ENCODE measurements at regions not wholly inside any gene's neighbourhood (a gene's known extent, or its start where the extent isn't known, plus 50 kb on each side); places are given as distances from the start of the nearest gene placed in this dataset.
A peak's percentile ranks its signal among the peaks of the same experiment; 100 is the strongest.

DNA sequence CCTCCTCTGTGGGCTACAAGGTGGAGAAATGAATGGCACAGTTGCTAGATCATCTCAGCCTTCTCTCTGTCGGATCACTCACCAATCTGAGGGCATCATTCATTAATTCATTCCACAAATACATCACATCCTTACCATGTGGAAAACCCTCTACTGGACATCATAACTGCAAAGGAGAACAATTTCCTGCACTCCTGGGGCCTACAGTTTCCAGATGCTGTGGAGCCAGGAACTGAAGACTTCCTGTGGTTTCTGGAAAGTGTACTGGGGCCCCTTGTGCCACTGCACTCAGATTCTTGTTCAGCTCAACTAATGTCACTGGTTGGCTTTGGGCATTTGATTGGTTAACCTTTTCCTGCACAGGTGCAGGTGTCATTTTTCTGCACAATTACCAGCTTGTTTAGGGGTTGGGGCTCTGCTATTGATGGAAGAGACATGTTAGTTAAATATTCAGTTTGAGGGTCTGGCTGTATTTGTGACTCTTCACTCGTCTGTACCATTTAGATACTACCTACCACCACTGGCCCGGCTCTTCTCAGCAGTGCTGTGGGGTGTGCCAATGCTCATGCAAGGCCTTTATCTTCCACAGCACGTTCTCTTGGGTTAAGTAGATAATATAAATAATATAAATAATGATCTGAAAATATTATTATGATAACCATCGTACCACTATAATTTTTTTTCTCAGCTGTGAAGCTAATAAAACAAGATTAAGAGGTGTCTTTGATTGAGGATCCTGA lies 427.3 kb downstream of the TSN start:
- H3K4me3 ChIP-seq (ENCODE audit: low read depth, low read length): no peak overlapping the region
- TF ChIP-seq, protein P1, sequence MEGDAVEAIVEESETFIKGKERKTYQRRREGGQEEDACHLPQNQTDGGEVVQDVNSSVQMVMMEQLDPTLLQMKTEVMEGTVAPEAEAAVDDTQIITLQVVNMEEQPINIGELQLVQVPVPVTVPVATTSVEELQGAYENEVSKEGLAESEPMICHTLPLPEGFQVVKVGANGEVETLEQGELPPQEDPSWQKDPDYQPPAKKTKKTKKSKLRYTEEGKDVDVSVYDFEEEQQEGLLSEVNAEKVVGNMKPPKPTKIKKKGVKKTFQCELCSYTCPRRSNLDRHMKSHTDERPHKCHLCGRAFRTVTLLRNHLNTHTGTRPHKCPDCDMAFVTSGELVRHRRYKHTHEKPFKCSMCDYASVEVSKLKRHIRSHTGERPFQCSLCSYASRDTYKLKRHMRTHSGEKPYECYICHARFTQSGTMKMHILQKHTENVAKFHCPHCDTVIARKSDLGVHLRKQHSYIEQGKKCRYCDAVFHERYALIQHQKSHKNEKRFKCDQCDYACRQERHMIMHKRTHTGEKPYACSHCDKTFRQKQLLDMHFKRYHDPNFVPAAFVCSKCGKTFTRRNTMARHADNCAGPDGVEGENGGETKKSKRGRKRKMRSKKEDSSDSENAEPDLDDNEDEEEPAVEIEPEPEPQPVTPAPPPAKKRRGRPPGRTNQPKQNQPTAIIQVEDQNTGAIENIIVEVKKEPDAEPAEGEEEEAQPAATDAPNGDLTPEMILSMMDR (IDR thresholded peaks at IDR 0.05; ENCODE audit: control insufficient read depth, extremely low read depth, insufficient read depth): no peak

DNA sequence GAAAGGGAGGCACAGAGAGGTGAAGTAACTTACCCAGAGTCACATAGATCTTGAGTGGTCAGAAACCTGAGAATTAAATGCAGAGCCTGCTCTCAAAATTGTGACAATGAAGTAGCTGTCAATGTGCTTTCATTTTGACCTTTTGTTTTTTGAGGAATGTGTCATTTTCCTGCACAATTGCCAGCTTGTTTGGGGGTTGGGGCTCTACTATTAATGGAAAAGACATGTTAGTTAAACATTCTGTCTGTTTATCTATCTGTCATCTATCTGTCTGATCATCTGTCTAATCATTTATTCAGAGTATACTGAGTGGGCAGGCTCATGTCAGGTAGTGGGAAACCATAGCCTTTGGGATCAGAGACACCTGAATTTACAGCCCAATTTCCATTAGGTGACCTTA lies 428.4 kb downstream of the TSN start:
- H3K4me3 ChIP-seq (ENCODE audit: low read depth, low read length): no peak overlapping the region
- TF ChIP-seq, protein P1 (IDR thresholded peaks at IDR 0.05; ENCODE audit: control insufficient read depth, extremely low read depth, insufficient read depth): no peak
- no peak for DNase-seq (ENCODE audit: low read depth)

More for the DNA sequence above, 427.3 kb downstream of the TSN start:
- no peak for DNase-seq (ENCODE audit: low read depth)

DNA sequence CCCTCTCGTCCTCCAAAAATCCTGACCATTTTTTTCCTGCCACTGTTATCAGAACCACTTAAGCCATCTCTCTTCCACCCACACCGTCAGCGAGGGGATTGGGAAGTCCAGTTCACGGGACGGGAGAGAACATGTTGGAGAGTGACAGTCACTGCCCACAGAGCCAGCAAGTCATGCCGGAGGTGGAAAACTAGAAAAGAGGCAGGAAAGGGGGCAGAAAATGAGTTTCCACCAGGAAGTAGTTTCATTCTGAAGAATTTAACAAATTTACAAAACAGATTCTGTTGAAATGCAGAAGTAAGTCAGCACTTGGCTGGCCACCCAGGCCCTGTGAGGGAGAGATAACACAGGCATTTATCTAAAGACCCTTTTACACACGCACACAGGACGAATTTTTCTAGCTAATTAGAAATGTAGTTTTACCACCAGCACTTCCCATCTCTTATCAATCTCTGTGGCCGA lies 431.3 kb downstream of the TSN start:
- TF ChIP-seq, protein P1 (IDR thresholded peaks at IDR 0.05; ENCODE audit: control insufficient read depth, extremely low read depth, insufficient read depth): no peak
- H3K4me3 ChIP-seq (ENCODE audit: low read depth, low read length): no peak overlapping the region
- DNase-seq (ENCODE audit: low read depth): no peak

DNA sequence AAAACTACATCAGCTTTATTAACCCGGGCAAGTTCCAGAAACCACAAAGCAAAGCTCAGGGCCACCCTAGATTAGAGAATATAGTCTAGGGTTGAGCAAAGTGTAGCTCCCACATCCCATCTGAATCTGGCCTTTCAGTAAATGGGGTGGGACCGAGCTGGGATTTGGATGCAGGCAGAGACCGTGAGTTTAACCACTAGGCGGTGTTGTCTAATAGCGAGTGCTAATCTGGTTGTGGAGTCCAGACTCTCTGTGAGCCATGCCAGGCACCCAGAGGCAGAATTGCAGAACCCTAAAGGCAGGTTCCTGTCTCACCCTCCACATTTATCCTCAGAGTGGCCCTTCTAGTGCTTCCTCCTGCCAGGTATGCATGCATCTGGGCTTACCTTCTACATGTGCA lies 435.9 kb downstream of the TSN start:
- TF ChIP-seq, protein P1 (IDR thresholded peaks at IDR 0.05; ENCODE audit: control insufficient read depth, extremely low read depth, insufficient read depth): peak; percentile 77
- H3K4me3 ChIP-seq (ENCODE audit: low read depth, low read length): no peak overlapping the region
- peak; percentile 3 for DNase-seq (ENCODE audit: low read depth)

DNA sequence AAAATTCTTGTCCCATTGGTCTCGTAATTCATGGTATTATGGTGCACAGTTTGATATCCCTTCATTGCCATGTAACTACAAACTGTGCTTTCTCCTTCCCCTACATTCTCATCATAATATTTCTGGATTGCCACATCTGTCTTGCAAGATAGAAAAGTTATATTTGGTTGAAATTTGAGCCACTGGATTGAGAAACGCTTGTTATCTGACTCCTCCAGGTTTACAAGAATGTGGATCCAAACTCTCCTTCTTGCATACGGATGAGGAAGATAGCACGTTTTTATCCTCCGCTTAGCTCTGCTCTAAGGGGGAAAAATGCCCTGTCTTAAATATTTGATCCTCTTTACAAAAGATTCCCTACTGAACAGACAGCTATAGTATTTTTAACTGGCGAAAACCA lies 438.2 kb downstream of the TSN start:
- H3K4me3 ChIP-seq (ENCODE audit: low read depth, low read length): no peak overlapping the region

DNA sequence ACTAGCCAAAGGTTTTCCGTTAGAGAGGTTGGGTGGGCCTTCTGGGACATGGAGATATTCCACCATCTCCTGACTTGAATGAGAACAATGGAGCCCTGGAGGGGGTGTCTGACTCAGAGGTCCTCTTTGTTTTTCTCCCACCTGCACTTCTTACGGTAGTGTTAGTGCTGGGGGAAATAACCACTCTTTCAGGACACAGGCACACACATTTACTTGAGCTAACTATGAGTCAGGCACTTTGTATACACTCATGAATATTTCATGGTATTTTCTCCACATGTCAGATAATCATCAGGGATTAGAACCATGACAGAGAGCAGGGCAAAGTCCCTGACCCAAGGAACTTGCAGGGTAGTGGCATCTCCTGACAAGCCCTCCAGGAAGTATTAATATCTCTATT lies 439.1 kb downstream of the TSN start:
- no peak overlapping the region for H3K4me3 ChIP-seq (ENCODE audit: low read depth, low read length)
- no peak for DNase-seq (ENCODE audit: low read depth)
- TF ChIP-seq, protein P1 (IDR thresholded peaks at IDR 0.05; ENCODE audit: control insufficient read depth, extremely low read depth, insufficient read depth): no peak

More for the DNA sequence above, 438.2 kb downstream of the TSN start:
- TF ChIP-seq, protein P1 (IDR thresholded peaks at IDR 0.05; ENCODE audit: control insufficient read depth, extremely low read depth, insufficient read depth): no peak
- DNase-seq (ENCODE audit: low read depth): no peak

DNA sequence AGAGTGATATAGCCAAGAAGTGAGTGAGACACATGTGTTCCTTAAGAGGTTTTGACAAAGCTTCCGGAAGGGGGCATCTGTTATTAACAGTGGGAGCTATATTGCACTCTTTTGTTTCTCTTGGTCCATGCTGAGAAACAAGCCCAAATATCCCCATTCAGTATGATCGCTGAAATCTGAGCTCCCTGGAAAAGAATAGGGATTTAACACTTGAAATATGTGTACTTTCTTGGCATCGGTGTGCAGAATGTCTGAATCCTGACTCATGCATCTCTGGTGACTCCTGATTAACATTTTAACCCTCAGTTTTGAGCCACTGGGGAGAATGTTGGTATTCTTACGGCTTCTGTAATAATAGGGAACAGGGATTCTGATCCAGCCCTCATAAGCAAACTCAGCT lies 448.1 kb downstream of the TSN start:
- no peak overlapping the region for H3K4me3 ChIP-seq (ENCODE audit: low read depth, low read length)
- TF ChIP-seq, protein P1 (IDR thresholded peaks at IDR 0.05; ENCODE audit: control insufficient read depth, extremely low read depth, insufficient read depth): no peak
- no peak for DNase-seq (ENCODE audit: low read depth)

Measured in LNCaP clone FGC (cell line).